Naive thymus-derived CD4-positive, alpha-beta T cell (primary cell): ENCODE measurements at regions not wholly inside any gene's neighbourhood (a gene's known extent, or its start where the extent isn't known, plus 50 kb on each side); places are given as distances from the start of the nearest gene placed in this dataset.

ENCODE experiments used
- ATAC-seq: fragments of 150-1000 bp; cut with Tn5 transposase; 2 replicates; pipeline ENCODE4 v1.10.0; 2021; ENCODE audit warnings: mild to moderate bottlenecking, moderate library complexity
- CTCF ChIA-PET: fragments of 350-600 bp; sonication (Branson Sonifier 250); formaldehyde crosslinking; loops from one replicate; lab custom pipeline; 2021; ENCODE audit warnings: antibody characterized with exemption; lab: Charles Lee
- POLR2A ChIA-PET: fragments of 350-600 bp; sonication (Branson Sonifier 250); formaldehyde crosslinking; loops from one replicate; lab custom pipeline; 2021; ENCODE audit warnings: antibody characterized with exemption, inconsistent platforms; lab: Charles Lee
- DNase-seq, 9 donors: peaks; one replicate each; pipeline versions ENCODE4 v3.0.0 to v3.0.0-alpha.2; 2020 to 2022; ENCODE audit warnings: mixed read lengths in 1 of 9
- H3K27ac ChIP-seq: one replicate; pipeline ENCODE4 v1.7.0; 2013; ENCODE audit warnings: mild to moderate bottlenecking, low read depth, low read length, moderate library complexity
- H3K27me3 ChIP-seq, 2 donors: one replicate each; pipeline ENCODE4 v1.7.0; 2013; ENCODE audit warnings: low read length in 2 of 2, mild to moderate bottlenecking in 2 of 2, moderate library complexity in 2 of 2; ENCODE audit not compliant: control insufficient read depth in 2 of 2, insufficient read depth in 2 of 2
- H3K36me3 ChIP-seq, 3 experiments: 1 replicate in 2 of 3; 2 replicates in 1 of 3; pipeline ENCODE4 v1.7.0; 2013; ENCODE audit warnings: low read length in 3 of 3, mild to moderate bottlenecking in 3 of 3, moderate library complexity in 1 of 3; ENCODE audit not compliant: insufficient read depth in 3 of 3, control insufficient read depth in 2 of 3
- H3K4me1 ChIP-seq, 2 donors: one replicate each; pipeline ENCODE4 v1.7.0; 2013; ENCODE audit warnings: low read length in 2 of 2, mild to moderate bottlenecking in 2 of 2, moderate library complexity in 1 of 2; ENCODE audit not compliant: control insufficient read depth in 2 of 2, insufficient read depth in 2 of 2
- H3K4me3 ChIP-seq: 2 replicates; pipeline ENCODE4 v1.7.0; 2013; ENCODE audit warnings: mild to moderate bottlenecking, low read length
- H3K9me3 ChIP-seq, 3 experiments: 1 replicate in 2 of 3; 2 replicates in 1 of 3; pipeline ENCODE4 v1.7.0; 2013; ENCODE audit warnings: low read length in 3 of 3; ENCODE audit not compliant: control insufficient read depth in 2 of 3
- H3K27ac Mint-ChIP-seq, 9 donors: one replicate each; pipeline ENCODE4 v1.8.0; 2020 to 2022; ENCODE audit warnings: mixed read lengths in 9 of 9, mild to moderate bottlenecking in 8 of 9, moderate library complexity in 5 of 9, inconsistent platforms in 2 of 9
- H3K27me3 Mint-ChIP-seq, 5 donors: one replicate each; pipeline ENCODE4 v1.8.0; 2021 to 2022; ENCODE audit warnings: mixed read lengths in 5 of 5, mild to moderate bottlenecking in 1 of 5
- H3K36me3 Mint-ChIP-seq, 5 donors: one replicate each; pipeline ENCODE4 v1.8.0; 2020 to 2022; ENCODE audit warnings: mixed read lengths in 5 of 5, mild to moderate bottlenecking in 3 of 5, inconsistent platforms in 1 of 5
- H3K4me1 Mint-ChIP-seq, 7 donors: one replicate each; pipeline ENCODE4 v1.8.0; 2020 to 2022; ENCODE audit warnings: mixed read lengths in 7 of 7, mild to moderate bottlenecking in 3 of 7, inconsistent platforms in 1 of 7
- H3K4me3 Mint-ChIP-seq, 10 donors: one replicate each; pipeline ENCODE4 v1.8.0; 2020 to 2022; ENCODE audit warnings: mild to moderate bottlenecking in 10 of 10, mixed read lengths in 10 of 10, moderate library complexity in 6 of 10, inconsistent platforms in 2 of 10
- H3K9me3 Mint-ChIP-seq, 11 donors: one replicate each; pipeline ENCODE4 v1.8.0; 2020 to 2022; ENCODE audit warnings: mixed read lengths in 11 of 11, mild to moderate bottlenecking in 4 of 11, inconsistent platforms in 1 of 11, moderate library complexity in 1 of 11
- intact Hi-C, 2 donors: fragments of 100-400 bp; cut with micrococcal nuclease; formaldehyde crosslinking; loops; one replicate each; pipeline ENCODE4 v1.15.1; 2023

GRCh38 chr5:36523926-36524325 lies 82.5 kb upstream of the SLC1A3 start:
- no peaks in the 10 kb centered on the region for H3K4me1 ChIP-seq
- intact Hi-C loops, result no loop called here
- peaks cover 0 to 5% (median 0%) of the 10 kb centered on the region in 11 donors for H3K9me3 Mint-ChIP-seq
- POLR2A ChIA-PET, result no interaction called here
- H3K27me3 Mint-ChIP-seq, result peaks cover 0 to 26% (median 10%) of the 10 kb centered on the region in 5 donors
- H3K4me3 Mint-ChIP-seq, result no peak overlapping the region
- no peaks in the 10 kb centered on the region for H3K36me3 Mint-ChIP-seq
- no peaks in the 10 kb centered on the region for H3K4me1 Mint-ChIP-seq
- no peak overlapping the region for H3K4me3 ChIP-seq
- H3K27ac Mint-ChIP-seq, result no peak overlapping the region
- no peaks in the 10 kb centered on the region for H3K36me3 ChIP-seq
- H3K9me3 ChIP-seq, result no peaks in the 10 kb centered on the region
- DNase-seq, result no peak
- ATAC-seq, result no peak
- H3K27ac ChIP-seq, result no peak overlapping the region
- CTCF ChIA-PET, result no interaction called here
- no peaks in the 10 kb centered on the region for H3K27me3 ChIP-seq

GRCh38 chr5:36526537-36526936 lies 79.9 kb upstream of the SLC1A3 start:
- Histone ChIP-seq H3K36me3 (no peaks in the 10 kb centered on the region), H3K27ac (no peak overlapping the region), H3K9me3 (no peaks in the 10 kb centered on the region), H3K4me1 (no peaks in the 10 kb centered on the region), H3K4me3 (no peak overlapping the region), H3K27me3 (no peaks in the 10 kb centered on the region)
- ATAC-seq (no peak), DNase-seq (no peak)
- Mint-ChIP-seq H3K27me3 (peaks cover 0 to 30% (median 10%) of the 10 kb centered on the region in 5 donors), H3K4me3 (no peak overlapping the region), H3K4me1 (no peaks in the 10 kb centered on the region), H3K27ac (no peak overlapping the region), H3K36me3 (no peaks in the 10 kb centered on the region), H3K9me3 (peaks cover 0 to under 1% (median 0%) of the 10 kb centered on the region in 11 donors)
- ChIA-PET CTCF (no interaction called here), POLR2A (no interaction called here)
- intact Hi-C loops, result no loop called here

- H3K27ac Mint-ChIP-seq, result no peak overlapping the region
- H3K9me3 Mint-ChIP-seq, result no peaks in the 10 kb centered on the region
- no peak for ATAC-seq
Measured at GRCh38 chr5:36528588-36528987, 77.8 kb upstream of the SLC1A3 start.

GRCh38 chr5:36529142-36529541 lies 77.3 kb upstream of the SLC1A3 start:
- ATAC-seq, result no peak
- no peak overlapping the region for H3K4me3 ChIP-seq
- no peaks in the 10 kb centered on the region for H3K36me3 ChIP-seq
- no peak overlapping the region for H3K27ac ChIP-seq
- no peak overlapping the region for H3K27ac Mint-ChIP-seq
- H3K27me3 Mint-ChIP-seq, result peaks cover 4 to 34% (median 12%) of the 10 kb centered on the region in 5 donors
- no peaks in the 10 kb centered on the region for H3K9me3 ChIP-seq
- no peak for DNase-seq
- intact Hi-C loops, result no loop called here
- ChIA-PET POLR2A (no interaction called here), CTCF (no interaction called here)
- no peaks in the 10 kb centered on the region for H3K4me1 ChIP-seq
- H3K36me3 Mint-ChIP-seq, result no peaks in the 10 kb centered on the region
- H3K4me1 Mint-ChIP-seq, result no peaks in the 10 kb centered on the region
- H3K4me3 Mint-ChIP-seq, result no peak overlapping the region
- no peaks in the 10 kb centered on the region for H3K9me3 Mint-ChIP-seq
- no peaks in the 10 kb centered on the region for H3K27me3 ChIP-seq

More at GRCh38 chr5:36528588-36528987, 77.8 kb upstream of the SLC1A3 start:
- no peak for DNase-seq
- no peaks in the 10 kb centered on the region for H3K36me3 ChIP-seq
- no peaks in the 10 kb centered on the region for H3K4me1 ChIP-seq
- ChIA-PET CTCF (no interaction called here), POLR2A (no interaction called here)
- H3K9me3 ChIP-seq, result no peaks in the 10 kb centered on the region
- Mint-ChIP-seq H3K4me3 (no peak overlapping the region), H3K27me3 (peaks cover 4 to 36% (median 16%) of the 10 kb centered on the region in 5 donors), H3K36me3 (no peaks in the 10 kb centered on the region), H3K4me1 (no peaks in the 10 kb centered on the region)
- no peaks in the 10 kb centered on the region for H3K27me3 ChIP-seq
- H3K4me3 ChIP-seq, result no peak overlapping the region
- H3K27ac ChIP-seq, result no peak overlapping the region
- intact Hi-C loops, result no loop called here

- ChIA-PET CTCF (no interaction called here), POLR2A (no interaction called here)
- Mint-ChIP-seq H3K36me3 (no peaks in the 10 kb centered on the region), H3K27ac (no peak overlapping the region), H3K4me3 (no peak overlapping the region), H3K9me3 (no peaks in the 10 kb centered on the region), H3K4me1 (no peaks in the 10 kb centered on the region), H3K27me3 (peaks cover 4 to 33% (median 12%) of the 10 kb centered on the region in 5 donors)
- H3K36me3 ChIP-seq, result no peaks in the 10 kb centered on the region
- intact Hi-C loops, result no loop called here
- H3K4me3 ChIP-seq, result no peak overlapping the region
- no peak for DNase-seq
- no peak overlapping the region for H3K27ac ChIP-seq
- no peaks in the 10 kb centered on the region for H3K27me3 ChIP-seq
- no peaks in the 10 kb centered on the region for H3K9me3 ChIP-seq
- ATAC-seq, result no peak
- no peaks in the 10 kb centered on the region for H3K4me1 ChIP-seq
Measured at GRCh38 chr5:36530215-36530614, 76.2 kb upstream of the SLC1A3 start.

- no peak overlapping the region for H3K27ac ChIP-seq
- DNase-seq (no peak), ATAC-seq (no peak)
- H3K4me3 ChIP-seq, result no peak overlapping the region
- Mint-ChIP-seq H3K27ac (no peak overlapping the region), H3K27me3 (peaks cover 4 to 32% (median 12%) of the 10 kb centered on the region in 5 donors), H3K9me3 (no peaks in the 10 kb centered on the region), H3K36me3 (no peaks in the 10 kb centered on the region), H3K4me1 (no peaks in the 10 kb centered on the region), H3K4me3 (no peak overlapping the region)
- H3K36me3 ChIP-seq, result no peaks in the 10 kb centered on the region
- CTCF ChIA-PET, result no interaction called here
- no peaks in the 10 kb centered on the region for H3K9me3 ChIP-seq
- H3K4me1 ChIP-seq, result no peaks in the 10 kb centered on the region
- intact Hi-C loops, result no loop called here
- POLR2A ChIA-PET, result no interaction called here
- H3K27me3 ChIP-seq, result no peaks in the 10 kb centered on the region
Measured at GRCh38 chr5:36531401-36531800, 75.0 kb upstream of the SLC1A3 start.

GRCh38 chr5:36535378-36535777 lies 71.0 kb upstream of the SLC1A3 start:
- H3K27ac Mint-ChIP-seq, result no peak overlapping the region
- no peaks in the 10 kb centered on the region for H3K4me1 ChIP-seq

More at GRCh38 chr5:36535378-36535777, 71.0 kb upstream of the SLC1A3 start:
- POLR2A ChIA-PET, result no interaction called here
- Histone ChIP-seq H3K27ac (no peak overlapping the region), H3K4me3 (no peak overlapping the region), H3K27me3 (no peaks in the 10 kb centered on the region), H3K9me3 (no peaks in the 10 kb centered on the region), H3K36me3 (no peaks in the 10 kb centered on the region)
- ATAC-seq, result no peak
- intact Hi-C loops, result no loop called here
- peaks cover 4 to 20% (median 7%) of the 10 kb centered on the region in 5 donors for H3K27me3 Mint-ChIP-seq
- no peaks in the 10 kb centered on the region for H3K9me3 Mint-ChIP-seq
- DNase-seq, result no peak
- H3K36me3 Mint-ChIP-seq, result no peaks in the 10 kb centered on the region
- no peak overlapping the region for H3K4me3 Mint-ChIP-seq
- CTCF ChIA-PET, result no interaction called here
- H3K4me1 Mint-ChIP-seq, result no peaks in the 10 kb centered on the region
